ES-I3 (cell line): ENCODE measurements at regions not wholly inside any gene's neighbourhood (a gene's known extent, or its start where the extent isn't known, plus 50 kb on each side); places are given as distances from the start of the nearest gene placed in this dataset.

Source experiments
- H3K36me3 ChIP-seq: 2 replicates; pipeline ENCODE4 v1.6.1; 2013; ENCODE audit warnings: mild to moderate bottlenecking, low read length, control low read depth, moderate library complexity; ENCODE audit not compliant: insufficient read depth
- H3K4me1 ChIP-seq: 2 replicates; pipeline ENCODE4 v1.6.1; 2013; ENCODE audit warnings: mild to moderate bottlenecking, control low read depth, low read length; ENCODE audit not compliant: insufficient read depth
- H3K9ac ChIP-seq: 2 replicates; pipeline ENCODE4 v1.6.1; 2013; ENCODE audit warnings: low read depth, mild to moderate bottlenecking, low read length, moderate library complexity
- H3K9me3 ChIP-seq: 2 replicates; pipeline ENCODE4 v1.6.1; 2013; ENCODE audit warnings: mild to moderate bottlenecking, low read length, moderate library complexity; ENCODE audit not compliant: control insufficient read depth, insufficient read depth

- Histone ChIP-seq H3K9ac (no peak overlapping the region), H3K9me3 (no peaks in the 10 kb centered on the region), H3K4me1 (peaks cover 5% of the 10 kb centered on the region), H3K36me3 (no peaks in the 10 kb centered on the region)
Observed at GRCh38 chr15:69784798-69785566, 312.7 kb downstream of the TLE3 start.

- Histone ChIP-seq H3K36me3 (no peaks in the 10 kb centered on the region), H3K4me1 (peaks cover 3% of the 10 kb centered on the region), H3K9me3 (no peaks in the 10 kb centered on the region), H3K9ac (no peak overlapping the region)
Observed at GRCh38 chr15:69786136-69786701, 311.5 kb downstream of the TLE3 start.

DNA sequence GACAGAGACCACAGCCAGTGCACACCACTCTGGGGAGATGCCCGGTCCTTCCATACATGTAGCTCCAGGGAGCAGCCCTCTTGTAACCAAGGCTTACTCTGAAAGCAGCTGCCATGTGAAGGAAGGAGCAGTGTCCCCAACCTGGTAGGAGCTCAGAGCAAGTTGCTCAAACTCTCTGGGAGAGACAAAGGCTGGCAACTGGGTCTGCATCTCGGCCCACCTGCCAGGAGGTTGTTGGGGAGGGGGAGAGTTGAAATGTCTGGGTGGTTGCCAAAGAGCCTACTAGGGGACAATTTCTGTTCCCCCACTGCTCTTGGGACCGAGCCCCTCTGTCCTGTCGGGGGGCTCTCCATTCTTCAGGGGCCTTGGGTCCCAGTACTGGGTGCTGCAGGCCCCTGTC lies 309.9 kb downstream of the TLE3 start:
- H3K9ac ChIP-seq: no peak overlapping the region

DNA sequence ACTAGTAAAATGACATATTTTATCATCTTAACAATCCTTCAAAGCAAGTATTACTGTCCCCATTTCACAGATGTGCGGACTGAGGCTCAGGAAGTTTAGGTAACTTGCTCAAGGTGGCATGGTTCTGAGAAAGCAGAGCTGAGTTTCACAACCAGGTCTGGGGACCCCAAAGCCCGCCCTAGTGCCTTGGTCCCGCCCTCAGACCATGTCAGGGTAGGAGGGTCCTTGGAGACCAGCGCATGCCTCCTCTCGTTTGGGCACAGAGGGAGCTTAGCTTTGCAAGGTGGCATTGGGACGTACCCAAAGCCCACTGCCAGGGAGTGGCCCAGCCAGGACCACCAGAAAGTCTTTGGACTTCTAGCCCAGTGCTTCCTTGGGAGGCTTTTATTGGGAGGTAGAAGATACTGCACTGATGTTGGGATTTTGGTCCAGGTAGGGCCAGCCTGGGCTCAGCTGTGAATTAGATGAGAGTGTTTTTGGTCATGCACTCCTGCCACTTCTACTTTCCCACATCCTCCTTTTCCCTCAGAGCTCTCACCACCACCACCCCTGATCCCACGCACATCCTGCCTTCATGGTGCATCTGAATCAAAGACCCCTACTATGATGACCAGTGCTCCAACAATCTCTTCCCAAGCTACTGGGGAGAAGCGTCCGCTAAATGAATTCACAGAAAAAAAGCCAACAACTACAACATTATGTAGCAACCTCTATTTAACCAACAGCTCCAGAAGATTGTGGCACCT lies 307.9 kb downstream of the TLE3 start:
- Histone ChIP-seq H3K4me1 (peaks cover 4% of the 10 kb centered on the region; the same call in 1 of the 2 replicates), H3K9me3 (no peaks in the 10 kb centered on the region), H3K9ac (no peak overlapping the region), H3K36me3 (no peaks in the 10 kb centered on the region)

More for the DNA sequence above, 309.9 kb downstream of the TLE3 start:
- no peaks in the 10 kb centered on the region for H3K4me1 ChIP-seq
- H3K9me3 ChIP-seq: no peaks in the 10 kb centered on the region
- no peaks in the 10 kb centered on the region for H3K36me3 ChIP-seq

DNA sequence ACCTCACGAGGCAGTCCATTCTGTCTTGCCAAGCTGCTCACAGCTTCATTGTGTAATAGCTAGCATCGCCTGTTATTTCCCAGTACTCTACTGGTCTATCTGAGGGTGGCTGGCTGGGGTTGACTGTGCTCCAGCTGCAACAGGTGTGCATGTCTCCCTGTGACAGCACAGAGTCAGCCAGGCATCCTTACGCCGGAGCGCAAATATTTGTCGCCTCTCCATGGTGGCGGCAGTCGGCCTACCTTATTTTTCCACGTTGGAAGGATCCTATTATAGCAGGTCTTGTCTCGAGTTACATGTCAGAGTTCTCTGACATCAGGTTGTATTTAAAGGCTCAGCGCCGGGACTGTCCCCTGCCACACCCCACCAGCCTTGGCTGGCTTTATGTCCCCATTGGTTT lies 307.1 kb downstream of the TLE3 start:
- Histone ChIP-seq H3K9ac (no peak overlapping the region), H3K36me3 (no peaks in the 10 kb centered on the region), H3K4me1 (peaks cover 10% of the 10 kb centered on the region; the same call in 1 of the 2 replicates), H3K9me3 (no peaks in the 10 kb centered on the region)

GRCh38 chr15:69792823-69793222 lies 304.9 kb downstream of the TLE3 start:
- Histone ChIP-seq H3K9ac (no peak overlapping the region), H3K36me3 (no peaks in the 10 kb centered on the region), H3K9me3 (no peaks in the 10 kb centered on the region), H3K4me1 (peaks cover 13% of the 10 kb centered on the region; the same call in 1 of the 2 replicates)

GRCh38 chr15:69793431-69793780 lies 304.3 kb downstream of the TLE3 start:
- no peak overlapping the region for H3K9ac ChIP-seq
- H3K9me3 ChIP-seq: no peaks in the 10 kb centered on the region
- H3K36me3 ChIP-seq: no peaks in the 10 kb centered on the region
- H3K4me1 ChIP-seq: peaks cover 13% of the 10 kb centered on the region; the same call in 1 of the 2 replicates

DNA sequence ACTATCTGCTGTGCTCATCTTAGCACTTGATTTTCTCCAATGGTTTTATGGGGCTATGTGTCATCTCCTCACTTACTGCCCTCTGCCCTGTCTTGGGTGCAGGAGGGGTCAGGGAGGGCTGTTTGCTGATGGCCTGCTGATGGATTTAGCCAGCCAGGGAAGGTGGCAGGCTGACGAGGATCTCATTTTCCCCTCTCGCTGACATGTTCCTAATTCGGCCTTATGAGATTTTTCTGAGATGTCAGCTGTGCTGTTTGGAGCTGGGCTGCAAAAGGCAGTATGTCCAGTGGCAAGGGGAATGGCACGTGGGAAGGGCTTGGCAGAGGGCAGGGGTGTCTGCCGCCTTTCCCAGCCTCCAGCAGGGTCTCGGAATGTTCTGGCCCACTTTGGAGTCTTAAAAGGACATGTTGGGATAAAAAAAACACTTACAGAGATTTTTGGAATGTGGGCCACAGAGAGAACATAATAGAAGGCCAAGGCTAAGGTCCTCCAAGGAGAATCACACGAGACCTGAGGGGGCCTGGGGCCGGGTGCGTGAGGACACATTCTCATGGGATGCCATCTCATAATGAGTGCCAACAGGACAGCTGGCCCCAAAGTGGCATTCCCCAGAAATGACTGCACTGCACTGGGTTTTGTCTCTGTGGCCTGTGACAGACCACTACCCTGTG lies 303.8 kb downstream of the TLE3 start:
- Histone ChIP-seq H3K9ac (no peak overlapping the region), H3K9me3 (no peaks in the 10 kb centered on the region)

DNA sequence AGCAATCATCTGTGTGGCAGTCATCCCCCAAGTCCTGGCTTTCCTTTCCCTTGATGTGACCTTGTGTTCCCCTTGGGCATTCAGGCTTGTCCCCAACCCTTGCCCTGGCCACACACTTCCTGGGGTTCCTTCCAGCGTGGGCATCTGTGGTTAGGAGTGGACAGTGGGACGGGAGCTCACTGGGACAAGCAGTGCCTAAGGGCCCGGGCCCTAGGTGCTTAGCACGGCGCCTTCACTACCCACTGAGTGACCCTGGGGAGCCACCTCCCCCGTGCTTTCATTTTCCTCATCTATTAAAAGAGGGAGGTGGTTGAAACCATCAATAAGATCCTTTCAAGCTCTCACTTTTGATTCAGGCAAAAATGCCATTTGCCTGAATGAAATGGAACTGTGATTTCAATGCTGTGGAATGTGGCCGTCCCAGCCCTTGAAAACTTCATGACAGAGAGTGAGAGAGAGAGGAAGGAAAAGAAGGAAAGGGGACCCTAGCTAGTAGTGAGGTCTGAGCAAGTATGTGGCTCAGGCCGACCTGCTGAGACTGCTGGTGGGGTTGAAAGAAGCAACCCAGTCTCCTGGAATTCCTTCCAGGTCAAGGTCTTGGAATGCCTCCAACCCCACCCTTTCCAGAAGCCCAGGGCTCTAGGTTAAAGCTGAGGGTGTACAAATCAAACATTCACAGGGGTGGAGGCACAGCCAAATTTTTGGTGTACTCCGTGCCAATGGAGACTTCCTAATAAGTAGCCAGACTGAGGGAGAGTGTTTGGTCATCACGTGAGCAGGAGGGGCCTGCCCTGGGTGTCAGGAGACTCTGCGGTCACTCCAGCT lies 302.9 kb downstream of the TLE3 start:
- H3K9ac ChIP-seq: no peak overlapping the region
- peaks cover 13% of the 10 kb centered on the region; the same call in 1 of the 2 replicates for H3K4me1 ChIP-seq
- H3K36me3 ChIP-seq: no peaks in the 10 kb centered on the region
- no peaks in the 10 kb centered on the region for H3K9me3 ChIP-seq

More for the DNA sequence above, 303.8 kb downstream of the TLE3 start:
- peaks cover 13% of the 10 kb centered on the region; the same call in 1 of the 2 replicates for H3K4me1 ChIP-seq
- no peaks in the 10 kb centered on the region for H3K36me3 ChIP-seq

- Histone ChIP-seq H3K9ac (no peak overlapping the region), H3K36me3 (no peaks in the 10 kb centered on the region), H3K9me3 (no peaks in the 10 kb centered on the region), H3K4me1 (peaks cover 13% of the 10 kb centered on the region; the same call in 1 of the 2 replicates)
Observed at GRCh38 chr15:69795601-69796000, 302.1 kb downstream of the TLE3 start.

DNA sequence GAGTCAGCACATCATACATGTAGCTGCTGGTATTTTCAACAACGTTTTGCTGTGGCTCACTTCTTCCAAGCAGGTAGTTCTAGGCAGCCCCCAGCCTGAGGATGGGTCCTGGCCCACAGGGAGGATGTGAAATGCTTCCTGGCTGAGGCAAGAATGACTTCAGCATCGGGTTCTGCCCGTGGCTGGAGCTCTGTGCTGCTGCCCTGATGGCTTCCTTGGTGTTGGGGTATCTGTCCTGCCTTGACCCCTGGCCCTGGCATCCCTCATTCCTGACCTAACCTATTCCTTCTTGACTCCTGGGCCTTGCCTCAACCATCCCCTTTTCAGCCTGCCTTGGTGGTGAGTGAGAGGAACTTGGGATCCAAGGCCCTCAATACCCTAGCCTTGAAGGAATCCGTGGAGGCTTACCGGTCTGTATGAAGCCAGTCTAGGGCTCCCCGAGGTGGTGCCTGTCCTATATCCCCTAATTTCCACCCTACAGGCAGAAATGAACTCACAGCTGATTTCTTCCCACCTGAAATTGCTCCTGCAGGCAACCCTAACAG lies 300.6 kb downstream of the TLE3 start:
- Histone ChIP-seq H3K4me1 (peaks cover 13% of the 10 kb centered on the region; the same call in 1 of the 2 replicates), H3K9me3 (no peaks in the 10 kb centered on the region), H3K9ac (no peak overlapping the region), H3K36me3 (no peaks in the 10 kb centered on the region)

DNA sequence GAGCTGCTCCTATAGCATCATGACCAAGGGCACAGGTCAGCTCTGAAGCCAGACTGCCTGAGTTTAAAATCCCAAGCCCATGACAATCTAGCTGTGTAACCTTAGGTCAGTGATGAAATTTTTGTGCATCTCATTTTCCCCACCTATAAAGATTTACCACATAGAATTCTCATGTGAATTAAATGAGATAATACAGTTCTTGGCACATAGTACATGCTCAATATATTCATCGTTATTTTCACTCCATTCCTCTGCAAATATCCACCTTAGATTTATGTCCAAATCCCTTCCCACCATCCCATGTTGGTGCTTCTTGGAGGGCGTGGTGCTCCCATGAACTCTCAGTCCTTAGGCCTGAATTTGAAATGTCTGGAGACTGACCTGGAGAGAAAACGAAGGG lies 300.1 kb downstream of the TLE3 start:
- H3K9me3 ChIP-seq: no peaks in the 10 kb centered on the region
- H3K36me3 ChIP-seq: no peaks in the 10 kb centered on the region
- no peak overlapping the region for H3K9ac ChIP-seq
- H3K4me1 ChIP-seq: peaks cover 13% of the 10 kb centered on the region; the same call in 1 of the 2 replicates

- Histone ChIP-seq H3K9ac (no peak overlapping the region), H3K36me3 (no peaks in the 10 kb centered on the region), H3K9me3 (no peaks in the 10 kb centered on the region), H3K4me1 (peaks cover 13% of the 10 kb centered on the region; the same call in 1 of the 2 replicates)
Observed at GRCh38 chr15:69798481-69799250, 299.1 kb downstream of the TLE3 start.
